Activated B cell treated with CpG ODN at 0.5 μM for 24 hours (primary cell): ENCODE measurements at regions not wholly inside any gene's neighbourhood (a gene's known extent, or its start where the extent isn't known, plus 50 kb on each side); places are given as distances from the start of the nearest gene placed in this dataset.

Source experiments
- ATAC-seq: fragments of 200-7000 bp; cut with Tn5 transposase; one replicate; pipeline ENCODE4 v1.10.0; 2021; ENCODE audit warnings: low read depth, mild to moderate bottlenecking, moderate library complexity
- CTCF ChIA-PET: fragments of 350-600 bp; sonication (Branson Sonifier 250); formaldehyde crosslinking; loops from one replicate; lab custom pipeline; 2021; ENCODE audit warnings: antibody characterized with exemption; lab: Charles Lee
- POLR2A ChIA-PET: fragments of 350-600 bp; sonication (Branson Sonifier 250); formaldehyde crosslinking; loops from one replicate; lab custom pipeline; 2021; ENCODE audit warnings: antibody characterized with exemption; lab: Charles Lee
- DNase-seq: peaks from one replicate; pipeline ENCODE4 v3.0.0; 2022
- H3K27ac Mint-ChIP-seq: one replicate; pipeline ENCODE4 v1.8.0; 2020; ENCODE audit warnings: mixed read lengths
- H3K27me3 Mint-ChIP-seq: one replicate; pipeline ENCODE4 v1.8.0; 2021; ENCODE audit warnings: mixed read lengths
- H3K36me3 Mint-ChIP-seq: one replicate; pipeline ENCODE4 v1.8.0; 2021; ENCODE audit warnings: low read depth, mixed read lengths
- H3K4me1 Mint-ChIP-seq: one replicate; pipeline ENCODE4 v1.8.0; 2021; ENCODE audit warnings: mixed read lengths
- H3K4me3 Mint-ChIP-seq: one replicate; pipeline ENCODE4 v1.8.0; 2020; ENCODE audit warnings: mild to moderate bottlenecking, mixed read lengths
- H3K9me3 Mint-ChIP-seq: one replicate; pipeline ENCODE4 v1.8.0; 2020; ENCODE audit warnings: mixed read lengths
- intact Hi-C: fragments of 100-400 bp; cut with micrococcal nuclease; formaldehyde crosslinking; loops from one replicate; pipeline ENCODE4 v1.15.1; 2024
- TF ChIP-seq, protein P1 (sequence below): fragments of 200-600 bp; IDR thresholded peaks from one replicate; pipeline ENCODE4 v1.8.0; 2022; ENCODE audit warnings: antibody characterized with exemption, mild to moderate bottlenecking

GRCh38 chr4:181443021-181443420 is 800.2 kb upstream of the TENM3 start:
- Mint-ChIP-seq H3K27me3 (no peaks in the 10 kb centered on the region), H3K4me3 (no peak overlapping the region), H3K9me3 (peaks cover 3% of the 10 kb centered on the region), H3K27ac (no peak overlapping the region), H3K36me3 (no peaks in the 10 kb centered on the region), H3K4me1 (no peaks in the 10 kb centered on the region)
- POLR2A ChIA-PET = no interaction called here
- TF ChIP-seq, protein P1, sequence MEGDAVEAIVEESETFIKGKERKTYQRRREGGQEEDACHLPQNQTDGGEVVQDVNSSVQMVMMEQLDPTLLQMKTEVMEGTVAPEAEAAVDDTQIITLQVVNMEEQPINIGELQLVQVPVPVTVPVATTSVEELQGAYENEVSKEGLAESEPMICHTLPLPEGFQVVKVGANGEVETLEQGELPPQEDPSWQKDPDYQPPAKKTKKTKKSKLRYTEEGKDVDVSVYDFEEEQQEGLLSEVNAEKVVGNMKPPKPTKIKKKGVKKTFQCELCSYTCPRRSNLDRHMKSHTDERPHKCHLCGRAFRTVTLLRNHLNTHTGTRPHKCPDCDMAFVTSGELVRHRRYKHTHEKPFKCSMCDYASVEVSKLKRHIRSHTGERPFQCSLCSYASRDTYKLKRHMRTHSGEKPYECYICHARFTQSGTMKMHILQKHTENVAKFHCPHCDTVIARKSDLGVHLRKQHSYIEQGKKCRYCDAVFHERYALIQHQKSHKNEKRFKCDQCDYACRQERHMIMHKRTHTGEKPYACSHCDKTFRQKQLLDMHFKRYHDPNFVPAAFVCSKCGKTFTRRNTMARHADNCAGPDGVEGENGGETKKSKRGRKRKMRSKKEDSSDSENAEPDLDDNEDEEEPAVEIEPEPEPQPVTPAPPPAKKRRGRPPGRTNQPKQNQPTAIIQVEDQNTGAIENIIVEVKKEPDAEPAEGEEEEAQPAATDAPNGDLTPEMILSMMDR = no peak
- CTCF ChIA-PET = no interaction called here
- ATAC-seq (no peak), DNase-seq (no peak)
- intact Hi-C loops = no loop called here

DNA sequence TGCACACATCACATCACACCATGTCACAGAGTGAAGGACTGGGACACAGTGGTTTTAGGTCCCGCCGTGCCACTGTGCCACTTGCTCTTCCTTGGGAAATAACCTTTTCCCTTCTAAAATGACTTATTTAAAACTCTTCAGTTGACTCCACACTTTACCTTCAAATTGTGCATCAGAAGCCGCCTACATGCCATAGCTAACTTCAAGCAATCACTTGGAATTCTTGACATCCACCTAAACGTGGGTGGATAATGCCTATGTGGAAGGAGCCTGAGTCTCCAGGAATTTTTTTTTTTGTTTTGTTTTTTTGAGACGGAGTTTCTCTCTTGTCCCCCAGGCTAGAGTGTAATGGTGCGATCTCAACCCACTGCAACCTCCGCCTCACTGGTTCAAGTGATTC is 777.4 kb upstream of the TENM3 start:
- H3K36me3 Mint-ChIP-seq = no peaks in the 10 kb centered on the region
- H3K4me3 Mint-ChIP-seq = no peak overlapping the region
- peaks cover 2% of the 10 kb centered on the region for H3K9me3 Mint-ChIP-seq
- CTCF ChIA-PET = no interaction called here
- no peaks in the 10 kb centered on the region for H3K27me3 Mint-ChIP-seq
- ATAC-seq (no peak), DNase-seq (no peak)
- POLR2A ChIA-PET = no interaction called here
- H3K27ac Mint-ChIP-seq = no peak overlapping the region
- intact Hi-C loops = no loop called here
- TF ChIP-seq, protein P1 = no peak
- no peaks in the 10 kb centered on the region for H3K4me1 Mint-ChIP-seq

- Mint-ChIP-seq H3K9me3 (peaks cover 2% of the 10 kb centered on the region), H3K27me3 (no peaks in the 10 kb centered on the region), H3K36me3 (no peaks in the 10 kb centered on the region), H3K4me1 (no peaks in the 10 kb centered on the region), H3K4me3 (no peak overlapping the region), H3K27ac (no peak overlapping the region)
- TF ChIP-seq, protein P1 = no peak
- DNase-seq (no peak), ATAC-seq (no peak)
- CTCF ChIA-PET = no interaction called here
- POLR2A ChIA-PET = interaction anchor here (0.6 kb wide), 1 partner anchor 88 kb away, joined by 4 read pairs; no protein-coding TSS in a partner anchor
- intact Hi-C loops = no loop called here
Measured at GRCh38 chr4:181468451-181468850, 774.8 kb upstream of the TENM3 start.

GRCh38 chr4:181470306-181470705 is 772.9 kb upstream of the TENM3 start:
- H3K36me3 Mint-ChIP-seq = no peaks in the 10 kb centered on the region
- CTCF ChIA-PET = no interaction called here
- intact Hi-C loops = no loop called here
- no peaks in the 10 kb centered on the region for H3K27me3 Mint-ChIP-seq
- H3K9me3 Mint-ChIP-seq = no peaks in the 10 kb centered on the region
- no peaks in the 10 kb centered on the region for H3K4me1 Mint-ChIP-seq
- no peak for DNase-seq
- POLR2A ChIA-PET = no interaction called here
- no peak for ATAC-seq
- TF ChIP-seq, protein P1 = no peak
- no peak overlapping the region for H3K27ac Mint-ChIP-seq
- H3K4me3 Mint-ChIP-seq = no peak overlapping the region

DNA sequence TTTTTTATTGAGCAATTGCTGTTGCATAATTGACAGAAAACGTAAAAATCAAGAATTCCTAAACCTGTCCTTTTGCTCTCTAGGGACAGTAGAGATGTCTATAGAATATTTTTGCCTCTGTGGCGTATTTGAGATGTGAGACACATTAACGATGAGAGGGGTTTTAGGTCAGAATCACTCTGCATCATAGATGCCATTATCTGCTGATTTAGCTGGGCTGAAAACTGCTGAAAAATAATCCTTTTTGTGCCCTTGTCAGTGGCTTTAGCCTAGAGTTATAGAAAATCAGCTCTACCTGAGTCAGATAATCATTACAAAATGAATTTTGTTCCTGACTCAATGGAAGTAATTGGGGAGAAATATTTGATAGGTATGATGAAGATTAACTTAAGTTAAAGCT is 767.8 kb upstream of the TENM3 start:
- H3K27me3 Mint-ChIP-seq = no peaks in the 10 kb centered on the region
- no peak overlapping the region for H3K27ac Mint-ChIP-seq
- intact Hi-C loops = no loop called here
- ATAC-seq = no peak
- H3K4me3 Mint-ChIP-seq = no peak overlapping the region
- TF ChIP-seq, protein P1 = no peak
- no peaks in the 10 kb centered on the region for H3K36me3 Mint-ChIP-seq
- CTCF ChIA-PET = no interaction called here
- POLR2A ChIA-PET = no interaction called here
- H3K9me3 Mint-ChIP-seq = no peaks in the 10 kb centered on the region
- H3K4me1 Mint-ChIP-seq = no peaks in the 10 kb centered on the region
- no peak for DNase-seq
